ENCODE measurements at regions not wholly inside any gene's neighbourhood (a gene's known extent, or its start where the extent isn't known, plus 50 kb on each side); places are given as distances from the start of the nearest gene placed in this dataset.

- Histone ChIP-seq H3K4me1 (ENCODE audit: control insufficient read depth, extremely low read depth, insufficient read depth, low read length) (no peaks in the 10 kb centered on the region), H3K9me3 (ENCODE audit: control insufficient read depth, low read depth, low read length) (no peaks in the 10 kb centered on the region), H3K27me3 (ENCODE audit: control insufficient read depth, extremely low read depth, insufficient read depth, low read length) (no peaks in the 10 kb centered on the region), H3K9me1 (ENCODE audit: control insufficient read depth, extremely low read depth, insufficient read depth, low read length) (no peaks in the 10 kb centered on the region), H3K4me2 (ENCODE audit: control insufficient read depth, extremely low read depth, insufficient read depth, low read depth, low read length) (no peak overlapping the region), H4K20me1 (ENCODE audit: control insufficient read depth, extremely low read depth, insufficient read depth, low read length) (no peaks in the 10 kb centered on the region), H2AFZ (ENCODE audit: control insufficient read depth, low read length) (no peak overlapping the region), H3K9ac (ENCODE audit: control insufficient read depth, extremely low read depth, insufficient read depth, low read length) (no peak overlapping the region), H3K79me2 (ENCODE audit: control insufficient read depth, insufficient read depth, low read length) (no peaks in the 10 kb centered on the region), H3K4me3 (ENCODE audit: control insufficient read depth in 2 of 3, extremely low read depth in 1 of 3, insufficient read depth in 2 of 3, low read depth in 1 of 3, low read length in 3 of 3) (no peak overlapping the region), H3K36me3 (ENCODE audit: control insufficient read depth in 2 of 2, extremely low read depth in 1 of 2, insufficient read depth in 2 of 2, low read length in 2 of 2) (no peaks in the 10 kb centered on the region), H3K27ac (ENCODE audit: control insufficient read depth, insufficient read depth, low read length) (no peak overlapping the region)
- TF ChIP-seq CTCF (optimal IDR thresholded peaks at IDR 0.05 in 1 of 3, IDR thresholded peaks at IDR 0.05 in 1 of 3, conservative IDR thresholded peaks at IDR 0.05 in 1 of 3; ENCODE audit: extremely low read depth in 1 of 3, insufficient read depth in 2 of 3, low read length in 3 of 3) (no peak), EZH2 (IDR thresholded peaks at IDR 0.05; ENCODE audit: low read length) (no peak)
- FAIRE-seq, result peak; percentile 20
- dilution Hi-C loops (cut with MboI; ENCODE audit: extremely low pct_ligation_motif_present, low sequenced_read_pairs), result no loop called here
- DNase-seq (ENCODE audit: low read depth, low spot score), result no peak
Measured at GRCh38 chr3:159113221-159113875, 311.5 kb downstream of the MFSD1 start.

- no peak for FAIRE-seq
- H3K9me1 ChIP-seq (ENCODE audit: control insufficient read depth, extremely low read depth, insufficient read depth, low read length), result no peaks in the 10 kb centered on the region
- H3K4me1 ChIP-seq (ENCODE audit: control insufficient read depth, extremely low read depth, insufficient read depth, low read length), result no peaks in the 10 kb centered on the region
- no peaks in the 10 kb centered on the region for H3K27me3 ChIP-seq (ENCODE audit: control insufficient read depth, extremely low read depth, insufficient read depth, low read length)
- H3K9ac ChIP-seq (ENCODE audit: control insufficient read depth, extremely low read depth, insufficient read depth, low read length), result no peak overlapping the region
- no peaks in the 10 kb centered on the region for H4K20me1 ChIP-seq (ENCODE audit: control insufficient read depth, extremely low read depth, insufficient read depth, low read length)
- no peak overlapping the region for H3K4me2 ChIP-seq (ENCODE audit: control insufficient read depth, extremely low read depth, insufficient read depth, low read depth, low read length)
- H2AFZ ChIP-seq (ENCODE audit: control insufficient read depth, low read length), result no peak overlapping the region
- no peak overlapping the region for H3K4me3 ChIP-seq (ENCODE audit: control insufficient read depth in 2 of 3, extremely low read depth in 1 of 3, insufficient read depth in 2 of 3, low read depth in 1 of 3, low read length in 3 of 3)
- H3K27ac ChIP-seq (ENCODE audit: control insufficient read depth, insufficient read depth, low read length), result no peak overlapping the region
- H3K9me3 ChIP-seq (ENCODE audit: control insufficient read depth, low read depth, low read length), result no peaks in the 10 kb centered on the region
- H3K36me3 ChIP-seq (ENCODE audit: control insufficient read depth in 2 of 2, extremely low read depth in 1 of 2, insufficient read depth in 2 of 2, low read length in 2 of 2), result no peaks in the 10 kb centered on the region
- no peak for DNase-seq (ENCODE audit: low read depth, low spot score)
- dilution Hi-C loops (cut with MboI; ENCODE audit: extremely low pct_ligation_motif_present, low sequenced_read_pairs), result no loop called here
- TF ChIP-seq CTCF (optimal IDR thresholded peaks at IDR 0.05 in 1 of 3, IDR thresholded peaks at IDR 0.05 in 1 of 3, conservative IDR thresholded peaks at IDR 0.05 in 1 of 3; ENCODE audit: extremely low read depth in 1 of 3, insufficient read depth in 2 of 3, low read length in 3 of 3) (no peak), EZH2 (IDR thresholded peaks at IDR 0.05; ENCODE audit: low read length) (no peak)
- H3K79me2 ChIP-seq (ENCODE audit: control insufficient read depth, insufficient read depth, low read length), result no peaks in the 10 kb centered on the region
Measured at GRCh38 chr3:159114582-159114981, 312.7 kb downstream of the MFSD1 start.
